HepG2 (cell line): ENCODE measurements at regions not wholly inside any gene's neighbourhood (a gene's known extent, or its start where the extent isn't known, plus 50 kb on each side); places are given as distances from the start of the nearest gene placed in this dataset.

Source experiments
- ATAC-seq: fragments of 200-7000 bp; cut with Tn5 transposase; 3 replicates; pipeline ENCODE4 v1.9.1; 2020; ENCODE audit warnings: mild to moderate bottlenecking, moderate library complexity
- BruUV-seq: library from RNA; stranded (reverse); fragments of 400-500 nt; replicated peaks from 2 replicates; lab custom pipeline; 2021; lab: Mats Ljungman, UMichigan
- CTCF ChIA-PET: fragments of 300-600 bp; formaldehyde crosslinking; extraction: SDS; loops from one replicate; lab custom pipeline; 2021; ENCODE audit warnings: low total read pairs, inconsistent platforms, low intra/inter-chr PET ratio; lab: Yijun Ruan, JAX
- POLR2A ChIA-PET: fragments of 350-600 bp; sonication (Branson Sonifier 250); formaldehyde crosslinking; loops from one replicate; lab custom pipeline; 2020; ENCODE audit warnings: antibody characterized with exemption, inconsistent platforms; lab: Yijun Ruan, JAX
- DNase-seq: peaks from one replicate; pipeline ENCODE4 v3.0.0-alpha.2; 2015; ENCODE audit warnings: low spot score
- FAIRE-seq: peaks from 3 replicates; lab custom pipeline; 2011; peaks lifted over from hg19 to GRCh38; lab: Jason Lieb, UNC
- H2AFZ ChIP-seq: one replicate; pipeline ENCODE4 v1.6.1; 2011; ENCODE audit warnings: low read length, inconsistent platforms
- H3K27ac ChIP-seq: fragments of 300-600 bp; 3 replicates; pipeline ENCODE4 v1.8.0; 2011; ENCODE audit warnings: mixed run types, mild to moderate bottlenecking, mixed read lengths, low read length, inconsistent platforms; ENCODE audit not compliant: insufficient read depth; ENCODE audit errors: extremely low read length
- H3K27me3 ChIP-seq, 2 experiments: fragments of 200-600 bp in 1 of 2; 2 replicates in 1 of 2; 3 replicates in 1 of 2; pipeline versions ENCODE4 v1.6.0 to v1.8.0; 2011; ENCODE audit warnings: low read length in 2 of 2, mild to moderate bottlenecking in 2 of 2, moderate library complexity in 2 of 2, inconsistent platforms in 1 of 2; ENCODE audit not compliant: insufficient read depth in 2 of 2, control insufficient read depth in 1 of 2
- H3K36me3 ChIP-seq, 2 experiments: fragments of 200-600 bp in 1 of 2; replicated peaks in 1 of 2; 2 replicates in 1 of 2; 3 replicates in 1 of 2; pipeline versions ENCODE4 v1.5.1 to v1.8.0; 2011; ENCODE audit warnings: low read length in 2 of 2, inconsistent platforms in 1 of 2; ENCODE audit not compliant: insufficient read depth in 2 of 2, control insufficient read depth in 1 of 2
- H3K4me1 ChIP-seq: 2 replicates; pipeline ENCODE4 v1.5.1; 2012; ENCODE audit warnings: low read length, inconsistent platforms; ENCODE audit not compliant: insufficient read depth
- H3K4me2 ChIP-seq: 2 replicates; pipeline ENCODE4 v1.6.0; 2011; ENCODE audit warnings: low read depth, low read length, inconsistent platforms
- H3K4me3 ChIP-seq, 3 experiments: fragments of 200-600 bp in 1 of 3; sonication (generic), shearing (Covaris generic) in 1 of 3; replicated peaks in 1 of 3; 2 replicates each; pipeline ENCODE4 v1.5.1; 2011 to 2016; ENCODE audit warnings: low read length in 3 of 3, inconsistent platforms in 2 of 3, low read depth in 2 of 3, mild to moderate bottlenecking in 2 of 3, control low read depth in 1 of 3, mixed read lengths in 1 of 3; ENCODE audit not compliant: insufficient read depth in 1 of 3
- H3K79me2 ChIP-seq: one replicate; pipeline ENCODE4 v1.6.1; 2011; ENCODE audit warnings: low read length, inconsistent platforms; ENCODE audit not compliant: insufficient read depth
- H3K9ac ChIP-seq: 2 replicates; pipeline ENCODE4 v1.6.0; 2011; ENCODE audit warnings: mild to moderate bottlenecking, low read depth, low read length, inconsistent platforms; ENCODE audit not compliant: insufficient read depth
- H3K9me3 ChIP-seq: 2 replicates; pipeline ENCODE4 v1.5.1; 2012; ENCODE audit warnings: mild to moderate bottlenecking, low read length
- H4K20me1 ChIP-seq: 2 replicates; pipeline ENCODE4 v1.6.0; 2011; ENCODE audit warnings: inconsistent platforms, mild to moderate bottlenecking, low read length, moderate library complexity; ENCODE audit not compliant: insufficient read depth
- DBP ChIP-seq: sonication (generic); formaldehyde crosslinking; IDR thresholded peaks from 2 replicates; pipeline ENCODE4 v1.4.0; 2020; ENCODE audit warnings: missing genetic modification reagents; ENCODE audit errors: not compliant biosample characterization
- HMG20B ChIP-seq: conservative IDR thresholded peaks from 2 replicates; pipeline ENCODE4 v1.6.1; 2016; ENCODE audit warnings: missing genetic modification reagents, missing compliant biosample characterization
- LCORL ChIP-seq, 2 experiments: fragments of 450-650 bp in 1 of 2; sonication (generic) in 1 of 2; formaldehyde crosslinking in 1 of 2; IDR thresholded peaks; 2 replicates each; pipeline versions ENCODE4 v1.5.0 to v1.6.1; 2017 to 2020; ENCODE audit warnings: antibody characterized with exemption in 1 of 2, missing genetic modification reagents in 1 of 2
- PAWR ChIP-seq: sonication (generic); formaldehyde crosslinking; IDR thresholded peaks from 2 replicates; pipeline ENCODE4 v1.4.0; 2020; ENCODE audit warnings: missing genetic modification reagents, mild to moderate bottlenecking, borderline replicate concordance
- POGK ChIP-seq: sonication (generic); formaldehyde crosslinking; conservative IDR thresholded peaks from 2 replicates; pipeline ENCODE4 v1.8.0; 2022; ENCODE audit warnings: mild to moderate bottlenecking, moderate library complexity, missing genetic modification reagents
- SP140L ChIP-seq: sonication (generic); formaldehyde crosslinking; IDR thresholded peaks from 2 replicates; pipeline ENCODE4 v1.4.0; 2020; ENCODE audit warnings: missing genetic modification reagents, borderline replicate concordance
- SP2 ChIP-seq: sonication (generic); formaldehyde crosslinking; IDR thresholded peaks from 2 replicates; pipeline ENCODE4 v1.5.1; 2020; ENCODE audit warnings: mild to moderate bottlenecking, missing genetic modification reagents
- ZFP41 ChIP-seq: sonication (generic); formaldehyde crosslinking; IDR thresholded peaks from 2 replicates; pipeline ENCODE4 v1.4.0; 2020; ENCODE audit warnings: mild to moderate bottlenecking, missing genetic modification reagents, borderline replicate concordance
- ZMYM4 ChIP-seq: sonication (generic); formaldehyde crosslinking; IDR thresholded peaks from 2 replicates; pipeline ENCODE4 v1.8.1; 2023; ENCODE audit warnings: mild to moderate bottlenecking, missing genetic modification reagents
- in situ Hi-C: cut with HindIII; loops from 2 replicates; pipeline ENCODE4 v1.10.0; 2017; ENCODE audit warnings: low pct_unique_long_range_greater_than_20kb; ENCODE audit not compliant: extremely low pct_ligation_motif_present
- intact Hi-C: fragments of 100-400 bp; cut with micrococcal nuclease; formaldehyde crosslinking; loops from one replicate; pipeline ENCODE4 v1.10.0; 2022; ENCODE audit not compliant: unreplicated experiment

GRCh38 chr3:94896994-94897393 is 834.1 kb downstream of the NSUN3 start:
- Histone ChIP-seq H3K9me3 (no peaks in the 10 kb centered on the region), H3K36me3 (no peaks in the 10 kb centered on the region), H3K27me3 (no peaks in the 10 kb centered on the region), H3K4me2 (no peak overlapping the region), H4K20me1 (no peaks in the 10 kb centered on the region), H3K27ac (no peak overlapping the region), H2AFZ (no peak overlapping the region), H3K4me1 (no peaks in the 10 kb centered on the region), H3K4me3 (no peak overlapping the region), H3K9ac (no peak overlapping the region), H3K79me2 (no peaks in the 10 kb centered on the region)
- ChIA-PET CTCF (no interaction called here), POLR2A (no interaction called here)
- FAIRE-seq, result no peak
- no peak for ATAC-seq
- TF ChIP-seq ZFP41 (CRISPR knock-in tag) (no peak), ZMYM4 (CRISPR knock-in tag) (no peak), SP140L (CRISPR knock-in tag) (no peak), LCORL (IDR thresholded peaks at IDR 0.05) (no peak), LCORL (CRISPR knock-in tag; IDR thresholded peaks at IDR 0.05) (no peak), POGK (CRISPR knock-in tag) (no peak), HMG20B (no peak), SP2 (CRISPR knock-in tag) (no peak), DBP (CRISPR knock-in tag) (no peak), PAWR (CRISPR knock-in tag) (no peak)
- BruUV-seq, result no TSS peak
- no peak for DNase-seq
- in situ Hi-C loops, result no loop called here
- intact Hi-C loops, result no loop called here
